ENCODE measurements at regions not wholly inside any gene's neighbourhood (a gene's known extent, or its start where the extent isn't known, plus 50 kb on each side); places are given as distances from the start of the nearest gene placed in this dataset.

DNA sequence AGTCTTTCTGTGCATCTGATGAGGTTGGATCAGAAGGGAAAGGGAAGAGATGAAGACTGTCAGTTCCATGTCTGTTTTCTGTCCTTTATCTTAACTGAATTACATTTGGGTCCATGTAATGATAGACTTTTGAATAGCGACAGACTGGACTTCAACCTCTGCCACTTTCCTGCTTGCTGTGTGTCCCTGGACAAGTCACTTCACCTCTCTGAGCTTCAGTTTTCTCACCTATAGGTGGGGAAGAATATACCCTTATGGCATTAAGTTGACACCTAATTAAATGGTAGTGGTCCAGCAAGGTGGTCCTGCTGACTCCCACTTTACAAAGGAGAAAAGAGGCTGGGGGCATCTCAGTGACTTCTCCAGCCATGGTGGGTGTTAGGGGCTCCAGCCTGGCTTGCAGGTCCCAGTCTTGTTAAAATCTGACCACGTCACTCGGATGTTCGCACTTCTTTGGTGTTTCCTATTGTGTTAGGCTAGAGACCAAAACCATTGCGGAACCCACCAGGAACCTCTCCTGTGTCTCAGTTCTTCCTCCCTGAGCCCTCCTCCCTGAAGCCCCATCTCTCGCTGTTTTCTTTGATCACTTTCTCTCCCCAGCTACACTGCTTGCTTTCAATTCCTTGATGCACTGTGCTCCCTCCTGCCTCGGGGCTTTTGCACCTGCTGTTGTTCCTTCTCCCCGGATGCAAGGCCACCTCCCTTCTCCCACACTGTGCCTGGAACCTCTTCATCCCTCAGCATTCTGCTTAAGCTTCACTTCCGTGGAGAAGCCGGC is 256.5 kb downstream of the NSG2 start:
- no peaks in the 10 kb centered on the region for H3K79me2 ChIP-seq (ENCODE audit: insufficient read depth, low read length)
- intact Hi-C loops (cut with micrococcal nuclease), result no loop called here
- POLR2A ChIA-PET, result no interaction called here
- RAD21 ChIA-PET (ENCODE audit: low non-redundant PET in 1 of 2, low total read pairs in 2 of 2, uncharacterized antibody in 2 of 2, unreplicated experiment in 2 of 2), result no interaction called here
- H2AFZ ChIP-seq (ENCODE audit: low read depth, low read length, poor library complexity, severe bottlenecking), result no peak overlapping the region
- ATAC-seq (no peak), DNase-seq (ENCODE audit: low read depth, low spot score) (no peak)
- no peaks in the 10 kb centered on the region for H3K9me3 ChIP-seq (ENCODE audit: control insufficient read depth in 1 of 2, insufficient read depth in 1 of 2, low read depth in 1 of 2, low read length in 2 of 2)
- no peak overlapping the region for H3K4me3 ChIP-seq (replicated peaks in 1 of 2; ENCODE audit: low read depth in 1 of 2, low read length in 2 of 2)
- H3K4me2 ChIP-seq (ENCODE audit: low read length), result no peak overlapping the region
- CTCF ChIA-PET, result no interaction called here
- peaks cover 8% of the 10 kb centered on the region for H3K27me3 ChIP-seq (ENCODE audit: insufficient read depth, low read length)
- H3K4me1 ChIP-seq (ENCODE audit: control insufficient read depth in 1 of 2, insufficient read depth in 2 of 2, low read length in 2 of 2), result no peaks in the 10 kb centered on the region
- TF ChIP-seq SP1 (IDR thresholded peaks at IDR 0.05; ENCODE audit: low read depth) (no peak), CEBPB (IDR thresholded peaks at IDR 0.05; ENCODE audit: low read depth) (no peak), ATF3 (IDR thresholded peaks at IDR 0.05) (no peak), CBX3 (IDR thresholded peaks at IDR 0.05; ENCODE audit: low read depth) (no peak), RAD21 (IDR thresholded peaks at IDR 0.05; ENCODE audit: low read depth) (no peak), EGR1 (IDR thresholded peaks at IDR 0.05; ENCODE audit: low read depth) (no peak), EZH2 (IDR thresholded peaks at IDR 0.05) (no peak), YY1 (IDR thresholded peaks at IDR 0.05; ENCODE audit: extremely low read depth, insufficient replicate concordance, low read depth, low read length) (no peak), JUND (IDR thresholded peaks at IDR 0.05) (no peak), ZNF274 (IDR thresholded peaks at IDR 0.05; ENCODE audit: low read depth, low read length) (no peak), TCF7L2 (IDR thresholded peaks at IDR 0.05; ENCODE audit: borderline replicate concordance, extremely low read depth, insufficient read depth, insufficient read length) (no peak), EZH2phosphoT487 (IDR thresholded peaks at IDR 0.05; ENCODE audit: borderline replicate concordance) (no peak), FOSL1 (IDR thresholded peaks at IDR 0.05; ENCODE audit: low read depth) (no peak), SIN3A (IDR thresholded peaks at IDR 0.05; ENCODE audit: low read depth) (no peak)
- TF ChIP-seq, protein P1, sequence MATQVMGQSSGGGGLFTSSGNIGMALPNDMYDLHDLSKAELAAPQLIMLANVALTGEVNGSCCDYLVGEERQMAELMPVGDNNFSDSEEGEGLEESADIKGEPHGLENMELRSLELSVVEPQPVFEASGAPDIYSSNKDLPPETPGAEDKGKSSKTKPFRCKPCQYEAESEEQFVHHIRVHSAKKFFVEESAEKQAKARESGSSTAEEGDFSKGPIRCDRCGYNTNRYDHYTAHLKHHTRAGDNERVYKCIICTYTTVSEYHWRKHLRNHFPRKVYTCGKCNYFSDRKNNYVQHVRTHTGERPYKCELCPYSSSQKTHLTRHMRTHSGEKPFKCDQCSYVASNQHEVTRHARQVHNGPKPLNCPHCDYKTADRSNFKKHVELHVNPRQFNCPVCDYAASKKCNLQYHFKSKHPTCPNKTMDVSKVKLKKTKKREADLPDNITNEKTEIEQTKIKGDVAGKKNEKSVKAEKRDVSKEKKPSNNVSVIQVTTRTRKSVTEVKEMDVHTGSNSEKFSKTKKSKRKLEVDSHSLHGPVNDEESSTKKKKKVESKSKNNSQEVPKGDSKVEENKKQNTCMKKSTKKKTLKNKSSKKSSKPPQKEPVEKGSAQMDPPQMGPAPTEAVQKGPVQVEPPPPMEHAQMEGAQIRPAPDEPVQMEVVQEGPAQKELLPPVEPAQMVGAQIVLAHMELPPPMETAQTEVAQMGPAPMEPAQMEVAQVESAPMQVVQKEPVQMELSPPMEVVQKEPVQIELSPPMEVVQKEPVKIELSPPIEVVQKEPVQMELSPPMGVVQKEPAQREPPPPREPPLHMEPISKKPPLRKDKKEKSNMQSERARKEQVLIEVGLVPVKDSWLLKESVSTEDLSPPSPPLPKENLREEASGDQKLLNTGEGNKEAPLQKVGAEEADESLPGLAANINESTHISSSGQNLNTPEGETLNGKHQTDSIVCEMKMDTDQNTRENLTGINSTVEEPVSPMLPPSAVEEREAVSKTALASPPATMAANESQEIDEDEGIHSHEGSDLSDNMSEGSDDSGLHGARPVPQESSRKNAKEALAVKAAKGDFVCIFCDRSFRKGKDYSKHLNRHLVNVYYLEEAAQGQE (IDR thresholded peaks at IDR 0.05; ENCODE audit: low read depth), result no peak
- TF ChIP-seq, protein P2, sequence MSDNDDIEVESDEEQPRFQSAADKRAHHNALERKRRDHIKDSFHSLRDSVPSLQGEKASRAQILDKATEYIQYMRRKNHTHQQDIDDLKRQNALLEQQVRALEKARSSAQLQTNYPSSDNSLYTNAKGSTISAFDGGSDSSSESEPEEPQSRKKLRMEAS (IDR thresholded peaks at IDR 0.05), result no peak
- H3K27ac ChIP-seq (ENCODE audit: low read depth, low read length), result no peak overlapping the region
- no TSS peak for BruUV-seq (replicated peaks)
- no peaks in the 10 kb centered on the region for H3K9me2 ChIP-seq (ENCODE audit: insufficient read depth)
- no peaks in the 10 kb centered on the region for H4K20me1 ChIP-seq (ENCODE audit: insufficient read depth)
- no peaks in the 10 kb centered on the region for H3K36me3 ChIP-seq (ENCODE audit: control insufficient read depth in 1 of 2, insufficient read depth in 2 of 2, low read length in 2 of 2)
- no peak overlapping the region for H3K9ac ChIP-seq (ENCODE audit: low read length)

Data from HCT116 (cell line).